Natural killer cell (primary cell): ENCODE measurements at regions not wholly inside any gene's neighbourhood (a gene's known extent, or its start where the extent isn't known, plus 50 kb on each side); places are given as distances from the start of the nearest gene placed in this dataset.
"Not testable (repeated sequence)": the region's sequence is repeated elsewhere in the genome, so short reads cannot be mapped to it uniquely, and the experiment has no call there.

ENCODE experiments used
- ATAC-seq, 3 donors: fragments of 150-1000 bp in 2 of 3; fragments of 200-7000 bp in 1 of 3; cut with Tn5 transposase; 1 replicate in 1 of 3; 2 replicates in 2 of 3; pipeline ENCODE4 v1.10.0; 2021; ENCODE audit warnings: mild to moderate bottlenecking in 2 of 3, moderate library complexity in 2 of 3
- DNase-seq, 2 donors: peaks; one replicate each; pipeline versions ENCODE4 v3.0.0 to v3.0.0-alpha.2; 2013 to 2021; ENCODE audit warnings: mixed read lengths in 1 of 2
- H3K27ac ChIP-seq: one replicate; pipeline ENCODE4 v1.5.1; 2013; ENCODE audit warnings: mild to moderate bottlenecking, low read length
- H3K27me3 ChIP-seq: one replicate; pipeline ENCODE4 v1.6.1; 2013; ENCODE audit warnings: low read length; ENCODE audit not compliant: control insufficient read depth, insufficient read depth
- H3K36me3 ChIP-seq: one replicate; pipeline ENCODE4 v1.6.1; 2013; ENCODE audit warnings: low read length; ENCODE audit not compliant: control insufficient read depth, insufficient read depth
- H3K4me1 ChIP-seq: one replicate; pipeline ENCODE4 v1.6.1; 2013; ENCODE audit warnings: low read length; ENCODE audit not compliant: control insufficient read depth, insufficient read depth
- H3K4me3 ChIP-seq: one replicate; pipeline ENCODE4 v1.5.1; 2013; ENCODE audit warnings: low read length
- H3K9me3 ChIP-seq: one replicate; pipeline ENCODE4 v1.6.1; 2013; ENCODE audit warnings: low read length; ENCODE audit not compliant: control insufficient read depth, insufficient read depth
- H3K27ac Mint-ChIP-seq, 2 donors: one replicate each; pipeline ENCODE4 v1.8.0; 2022; ENCODE audit warnings: mild to moderate bottlenecking in 2 of 2, mixed read lengths in 2 of 2, moderate library complexity in 1 of 2
- H3K27me3 Mint-ChIP-seq, 2 donors: one replicate each; pipeline ENCODE4 v1.8.0; 2022; ENCODE audit warnings: low read depth in 2 of 2, mixed read lengths in 2 of 2
- H3K36me3 Mint-ChIP-seq: one replicate; pipeline ENCODE4 v1.8.0; 2022; ENCODE audit warnings: mixed read lengths
- H3K4me1 Mint-ChIP-seq, 2 donors: one replicate each; pipeline ENCODE4 v1.8.0; 2022; ENCODE audit warnings: mixed read lengths in 2 of 2
- H3K4me3 Mint-ChIP-seq: one replicate; pipeline ENCODE4 v1.8.0; 2022; ENCODE audit warnings: mild to moderate bottlenecking, moderate library complexity, mixed read lengths
- H3K9me3 Mint-ChIP-seq, 2 donors: one replicate each; pipeline ENCODE4 v1.8.0; 2022; ENCODE audit warnings: mixed read lengths in 2 of 2
- WGBS: methylation state at CpG from one replicate; pipeline ENCODE4 v1.1.7; 2013; ENCODE audit warnings: missing lambda C conversion rate; ENCODE audit not compliant: insufficient coverage; 5-methylcytosine and 5-hydroxymethylcytosine counted together
- intact Hi-C: fragments of 100-400 bp; cut with micrococcal nuclease; formaldehyde crosslinking; loops from one replicate; pipeline ENCODE4 v1.14.2; 2022
- TF ChIP-seq, protein P1 (sequence below): fragments of 200-600 bp; IDR thresholded peaks from one replicate; pipeline ENCODE4 v1.8.0; 2022; ENCODE audit warnings: antibody characterized with exemption

DNA sequence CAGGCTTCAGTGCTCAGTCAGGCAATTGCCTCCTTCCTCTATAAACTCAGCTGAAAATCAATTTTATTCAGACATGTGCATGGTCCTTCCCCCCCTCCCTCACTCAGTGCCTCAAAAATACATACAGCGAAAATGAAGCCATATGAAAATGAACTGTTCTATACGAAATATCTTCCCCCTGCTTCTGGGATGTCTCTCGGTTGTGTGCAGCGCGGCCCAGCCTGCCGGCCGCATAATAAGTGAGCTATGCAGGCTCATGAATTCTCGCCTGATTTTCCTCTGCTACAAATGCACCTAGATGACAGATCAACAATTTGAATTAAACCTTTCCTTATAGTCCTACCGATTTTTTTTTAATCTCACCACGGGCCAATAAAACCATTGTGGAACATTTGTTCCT is 252.9 kb downstream of the CRLF2 start:
- Histone ChIP-seq H3K4me1 (no peaks in the 10 kb centered on the region), H3K27ac (no peak overlapping the region), H3K27me3 (no peaks in the 10 kb centered on the region), H3K9me3 (peaks cover 2% of the 10 kb centered on the region), H3K4me3 (no peak overlapping the region), H3K36me3 (no peaks in the 10 kb centered on the region)
- 87% methylated on average over 10 of the region's 10 CpGs for WGBS
- intact Hi-C loops: no loop called here
- DNase-seq: no peak
- peaks cover 2 to 4% of the 10 kb centered on the region in 2 donors for H3K4me1 Mint-ChIP-seq
- no peaks in the 10 kb centered on the region for H3K36me3 Mint-ChIP-seq
- no peak for ATAC-seq
- TF ChIP-seq, protein P1, sequence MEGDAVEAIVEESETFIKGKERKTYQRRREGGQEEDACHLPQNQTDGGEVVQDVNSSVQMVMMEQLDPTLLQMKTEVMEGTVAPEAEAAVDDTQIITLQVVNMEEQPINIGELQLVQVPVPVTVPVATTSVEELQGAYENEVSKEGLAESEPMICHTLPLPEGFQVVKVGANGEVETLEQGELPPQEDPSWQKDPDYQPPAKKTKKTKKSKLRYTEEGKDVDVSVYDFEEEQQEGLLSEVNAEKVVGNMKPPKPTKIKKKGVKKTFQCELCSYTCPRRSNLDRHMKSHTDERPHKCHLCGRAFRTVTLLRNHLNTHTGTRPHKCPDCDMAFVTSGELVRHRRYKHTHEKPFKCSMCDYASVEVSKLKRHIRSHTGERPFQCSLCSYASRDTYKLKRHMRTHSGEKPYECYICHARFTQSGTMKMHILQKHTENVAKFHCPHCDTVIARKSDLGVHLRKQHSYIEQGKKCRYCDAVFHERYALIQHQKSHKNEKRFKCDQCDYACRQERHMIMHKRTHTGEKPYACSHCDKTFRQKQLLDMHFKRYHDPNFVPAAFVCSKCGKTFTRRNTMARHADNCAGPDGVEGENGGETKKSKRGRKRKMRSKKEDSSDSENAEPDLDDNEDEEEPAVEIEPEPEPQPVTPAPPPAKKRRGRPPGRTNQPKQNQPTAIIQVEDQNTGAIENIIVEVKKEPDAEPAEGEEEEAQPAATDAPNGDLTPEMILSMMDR: no peak
- no peak overlapping the region for H3K4me3 Mint-ChIP-seq
- no peak overlapping the region for H3K27ac Mint-ChIP-seq
- H3K9me3 Mint-ChIP-seq: no peaks in the 10 kb centered on the region
- peaks cover 0 to 23% of the 10 kb centered on the region in 2 donors for H3K27me3 Mint-ChIP-seq

DNA sequence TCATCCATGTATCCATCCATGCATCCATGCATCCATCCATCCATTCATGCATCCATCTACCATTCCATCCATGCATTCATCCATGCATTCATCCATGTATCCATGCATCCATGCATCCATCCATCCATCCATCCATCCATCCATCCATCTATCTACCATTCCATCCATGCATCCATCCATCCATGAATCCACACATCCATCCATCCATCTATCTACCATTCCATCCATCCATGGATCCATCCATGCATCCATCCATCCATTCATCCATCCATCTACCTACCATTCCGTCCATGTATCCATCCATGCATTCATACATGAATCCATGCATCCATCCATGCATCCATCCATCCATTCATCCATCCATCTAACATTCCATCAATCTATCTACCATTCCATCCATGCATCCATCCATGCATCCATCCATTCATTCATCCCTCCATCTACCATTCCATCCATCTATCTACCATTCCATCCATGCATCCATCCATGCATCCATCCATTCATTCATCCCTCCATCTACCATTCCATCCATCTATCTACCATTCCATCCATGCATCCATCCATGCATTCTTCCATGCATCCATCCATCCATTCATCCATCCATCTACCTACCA is 257.2 kb downstream of the CRLF2 start:
- H3K9me3 Mint-ChIP-seq, H3K9me3 ChIP-seq, H3K4me3 Mint-ChIP-seq, ATAC-seq, H3K36me3 Mint-ChIP-seq, H3K4me1 ChIP-seq, H3K4me1 Mint-ChIP-seq, H3K27ac Mint-ChIP-seq, intact Hi-C loops, H3K27ac ChIP-seq, H3K36me3 ChIP-seq, H3K4me3 ChIP-seq, H3K27me3 ChIP-seq, DNase-seq: not testable (repeated sequence)
- 77% methylated on average over 1 of the region's 1 CpG for WGBS
- peaks cover 0 to 20% of the 10 kb centered on the region in 2 donors for H3K27me3 Mint-ChIP-seq

DNA sequence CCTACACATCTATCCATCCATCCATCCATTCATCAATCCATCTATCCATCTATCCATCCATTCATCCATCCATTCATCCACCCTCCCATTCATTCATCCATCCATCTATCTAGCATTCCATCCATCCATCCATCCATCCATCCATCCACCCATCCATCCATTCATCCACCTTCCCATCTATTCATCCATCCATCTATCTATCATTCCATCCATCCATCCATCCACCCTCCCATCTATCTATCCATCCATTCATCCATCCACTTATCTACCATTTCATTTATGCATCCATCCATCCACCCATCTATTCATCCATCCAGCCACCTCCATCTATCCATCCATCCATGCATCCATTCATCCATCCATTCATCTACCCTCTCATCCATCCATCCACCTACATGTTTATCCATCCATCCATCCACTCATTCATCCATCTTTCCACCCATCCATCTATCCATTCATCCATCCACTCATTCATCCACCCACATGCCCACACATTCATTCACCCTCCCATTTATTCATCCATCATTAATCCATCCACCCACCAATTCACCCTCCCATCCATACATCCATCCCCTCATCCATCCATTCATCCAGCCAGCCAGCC is 258.5 kb downstream of the CRLF2 start:
- H3K4me3 Mint-ChIP-seq: no peak overlapping the region
- H3K27me3 Mint-ChIP-seq: peaks cover 0 to 11% of the 10 kb centered on the region in 2 donors
- Histone ChIP-seq H3K27me3 (no peaks in the 10 kb centered on the region), H3K27ac (no peak overlapping the region), H3K36me3 (no peaks in the 10 kb centered on the region), H3K4me1 (no peaks in the 10 kb centered on the region), H3K4me3 (no peak overlapping the region), H3K9me3 (peaks cover 2% of the 10 kb centered on the region)
- no peaks in the 10 kb centered on the region for H3K4me1 Mint-ChIP-seq
- TF ChIP-seq, protein P1: no peak
- ATAC-seq (no peak), DNase-seq (no peak)
- H3K27ac Mint-ChIP-seq: no peak overlapping the region
- peaks cover 0 to 2% of the 10 kb centered on the region in 2 donors for H3K9me3 Mint-ChIP-seq
- no peaks in the 10 kb centered on the region for H3K36me3 Mint-ChIP-seq
- intact Hi-C loops: no loop called here

DNA sequence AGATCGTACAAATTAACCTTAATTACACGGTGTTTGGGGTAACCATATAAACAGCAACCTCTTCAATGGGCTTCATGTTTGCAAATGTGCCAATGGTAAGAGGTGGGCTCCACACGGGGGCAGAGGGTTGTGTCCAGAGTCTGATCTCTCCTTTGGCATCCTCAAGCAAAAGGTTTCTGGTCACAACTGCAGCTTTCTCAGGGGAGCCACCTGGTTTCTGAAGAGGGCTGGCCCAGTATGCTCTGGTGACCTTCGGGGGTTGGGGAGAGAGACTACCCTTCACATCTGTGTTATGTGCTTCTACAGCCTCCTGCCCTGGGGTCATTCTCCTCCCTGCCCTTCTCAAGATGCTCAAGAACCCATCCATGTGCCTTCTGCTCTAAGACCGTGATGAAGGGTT is 259.6 kb downstream of the CRLF2 start:
- Histone ChIP-seq H3K27ac (no peak overlapping the region), H3K4me1 (no peaks in the 10 kb centered on the region), H3K27me3 (no peaks in the 10 kb centered on the region), H3K9me3 (peaks cover 2% of the 10 kb centered on the region), H3K4me3 (no peak overlapping the region), H3K36me3 (no peaks in the 10 kb centered on the region)
- no peaks in the 10 kb centered on the region for H3K27me3 Mint-ChIP-seq
- peaks cover 0 to 4% of the 10 kb centered on the region in 2 donors for H3K9me3 Mint-ChIP-seq
- H3K4me1 Mint-ChIP-seq: no peaks in the 10 kb centered on the region
- DNase-seq: no peak
- no peak overlapping the region for H3K27ac Mint-ChIP-seq
- no peak for ATAC-seq
- intact Hi-C loops: no loop called here
- WGBS: 95% methylated on average over 5 of the region's 5 CpGs
- TF ChIP-seq, protein P1: no peak
- no peaks in the 10 kb centered on the region for H3K36me3 Mint-ChIP-seq
- H3K4me3 Mint-ChIP-seq: no peak overlapping the region

DNA sequence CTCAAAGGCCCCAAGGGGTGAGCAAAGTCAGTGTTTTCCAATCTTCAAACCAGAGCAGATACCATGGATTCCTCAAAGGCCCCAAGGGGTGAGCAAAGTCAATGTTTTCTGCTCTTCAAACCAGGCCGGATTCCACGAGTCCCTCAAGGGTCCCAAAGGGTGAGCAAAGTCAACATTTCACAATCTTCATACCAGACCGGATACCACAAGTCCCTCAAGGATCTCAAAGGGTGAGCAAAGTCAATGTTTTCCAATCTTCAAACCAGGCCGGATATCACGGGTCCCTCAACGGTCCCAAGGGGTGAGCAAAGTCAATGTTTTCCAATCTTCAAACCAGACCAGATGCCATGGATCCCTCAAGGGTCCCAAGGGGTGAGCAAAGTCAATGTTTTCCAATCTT is 265.2 kb downstream of the CRLF2 start:
- DNase-seq, H3K4me1 ChIP-seq, H3K27me3 Mint-ChIP-seq, H3K4me3 Mint-ChIP-seq, H3K4me1 Mint-ChIP-seq, H3K36me3 ChIP-seq, ATAC-seq, H3K27me3 ChIP-seq, H3K9me3 Mint-ChIP-seq, H3K9me3 ChIP-seq, intact Hi-C loops, H3K36me3 Mint-ChIP-seq, H3K27ac Mint-ChIP-seq, H3K27ac ChIP-seq, H3K4me3 ChIP-seq: not testable (repeated sequence)
- WGBS: 90% methylated on average over 6 of the region's 6 CpGs
